DMS153 treated with DMSO at 0.1 percent for 48 hours (cell line): ENCODE measurements at regions not wholly inside any gene's neighbourhood (a gene's known extent, or its start where the extent isn't known, plus 50 kb on each side); places are given as distances from the start of the nearest gene placed in this dataset.
"Not testable (repeated sequence)": the region's sequence is repeated elsewhere in the genome, so short reads cannot be mapped to it uniquely, and the experiment has no call there.

Experiments
- DNase-seq: peaks from one replicate; lab custom pipeline; 2025; ENCODE audit not compliant: unreplicated experiment; lab: John Stamatoyannopoulos, UW

DNA sequence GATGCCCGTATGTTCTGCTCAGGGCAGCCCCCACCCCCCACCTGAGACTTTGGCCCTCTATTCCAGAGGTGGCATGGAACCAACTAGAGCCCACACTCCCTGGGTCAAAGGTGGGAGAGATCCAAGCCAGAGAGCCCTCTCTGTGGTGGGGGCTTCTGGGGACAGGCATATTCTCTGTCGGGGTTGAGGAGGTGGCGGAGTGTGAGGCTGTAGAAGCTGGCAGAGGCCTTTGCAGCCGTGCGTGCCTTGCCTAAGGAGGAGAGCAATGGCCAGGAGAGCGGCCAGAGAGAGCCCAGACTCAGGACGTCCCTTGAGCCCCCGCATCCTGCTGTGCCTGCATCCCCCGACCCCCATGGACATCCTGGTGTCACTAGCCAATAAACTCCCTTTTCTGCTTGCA, 79.2 kb upstream of the HPCAL1 start:
- DNase-seq: no peak

DNA sequence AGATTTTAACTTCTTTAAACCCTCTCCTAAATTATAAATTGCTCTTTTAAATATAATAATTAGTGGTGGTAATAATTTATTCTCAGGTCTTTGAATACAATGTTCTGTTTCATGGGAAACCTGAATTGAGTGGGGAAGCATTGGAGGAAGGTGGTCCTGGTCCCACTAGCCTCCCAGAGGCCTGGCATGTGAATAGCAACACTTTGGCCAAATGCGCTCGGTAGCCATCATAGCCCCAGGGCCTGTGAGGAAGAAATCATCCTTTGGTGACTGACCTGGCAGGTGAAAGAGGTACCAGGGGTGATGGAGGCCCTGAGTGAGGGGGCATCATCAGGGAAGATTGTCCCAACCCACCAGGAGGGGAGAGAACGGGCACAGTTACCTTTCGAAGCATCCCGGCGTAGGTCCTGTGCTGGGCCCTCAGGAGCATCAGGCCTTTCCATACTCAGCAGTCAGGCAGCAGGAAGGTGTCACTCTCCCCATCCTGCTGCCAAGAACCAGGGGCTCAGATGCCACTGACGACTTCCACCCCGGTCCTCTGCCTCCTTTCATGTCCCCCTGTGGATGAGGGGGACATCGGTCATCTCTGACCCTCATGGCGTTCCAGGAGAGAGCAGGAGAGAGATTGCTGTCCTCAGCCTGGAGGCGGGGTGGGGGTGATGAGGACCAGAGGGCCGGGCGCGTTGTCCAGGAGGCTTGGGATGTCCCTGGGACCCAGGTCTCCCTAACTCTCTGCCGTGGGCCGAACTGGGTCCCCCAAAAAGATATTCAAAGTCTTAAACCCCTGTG, 78.6 kb upstream of the HPCAL1 start:
- DNase-seq: no peak

GRCh38 chr2:10224734-10225133, 78.0 kb upstream of the HPCAL1 start:
- DNase-seq: no peak

- DNase-seq: no peak
Measured at GRCh38 chr2:10225291-10226037, 77.2 kb upstream of the HPCAL1 start.

DNA sequence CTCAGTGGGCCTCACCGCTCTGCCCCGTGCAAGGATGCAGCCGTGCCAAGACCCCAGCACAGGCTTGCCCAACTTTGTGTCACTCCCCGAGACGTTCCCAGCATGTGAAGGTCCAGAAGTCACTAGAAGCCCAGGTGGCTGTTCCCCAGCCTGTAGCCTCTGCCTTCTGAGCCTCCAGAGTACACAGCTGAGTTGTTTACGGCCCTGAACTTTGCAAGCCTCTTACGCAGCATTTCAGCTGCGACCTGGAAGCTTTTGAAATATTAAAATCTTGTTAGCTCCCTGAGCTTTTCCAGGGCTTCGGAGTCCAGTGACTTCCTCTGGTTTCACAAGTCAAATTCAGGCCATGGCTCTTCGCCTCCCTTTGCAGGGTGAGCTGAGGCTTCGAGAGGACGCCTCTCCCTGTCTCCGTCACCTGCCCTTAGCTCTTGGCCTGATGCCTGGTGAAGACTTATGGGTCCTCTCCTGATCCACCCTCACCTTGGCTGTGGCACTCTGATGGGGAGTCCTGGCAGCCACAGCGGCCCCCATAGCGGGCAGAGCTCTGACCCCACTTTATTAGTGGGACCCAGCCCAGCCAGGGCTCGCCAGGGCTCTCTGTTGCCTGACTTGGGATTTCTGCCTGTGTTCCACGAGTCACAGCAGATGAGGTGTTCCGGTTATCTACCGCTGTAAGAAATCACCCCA, 76.5 kb upstream of the HPCAL1 start:
- no peak for DNase-seq

GRCh38 chr2:10228611-10229365, 73.9 kb upstream of the HPCAL1 start:
- peak; percentile 73 for DNase-seq

DNA sequence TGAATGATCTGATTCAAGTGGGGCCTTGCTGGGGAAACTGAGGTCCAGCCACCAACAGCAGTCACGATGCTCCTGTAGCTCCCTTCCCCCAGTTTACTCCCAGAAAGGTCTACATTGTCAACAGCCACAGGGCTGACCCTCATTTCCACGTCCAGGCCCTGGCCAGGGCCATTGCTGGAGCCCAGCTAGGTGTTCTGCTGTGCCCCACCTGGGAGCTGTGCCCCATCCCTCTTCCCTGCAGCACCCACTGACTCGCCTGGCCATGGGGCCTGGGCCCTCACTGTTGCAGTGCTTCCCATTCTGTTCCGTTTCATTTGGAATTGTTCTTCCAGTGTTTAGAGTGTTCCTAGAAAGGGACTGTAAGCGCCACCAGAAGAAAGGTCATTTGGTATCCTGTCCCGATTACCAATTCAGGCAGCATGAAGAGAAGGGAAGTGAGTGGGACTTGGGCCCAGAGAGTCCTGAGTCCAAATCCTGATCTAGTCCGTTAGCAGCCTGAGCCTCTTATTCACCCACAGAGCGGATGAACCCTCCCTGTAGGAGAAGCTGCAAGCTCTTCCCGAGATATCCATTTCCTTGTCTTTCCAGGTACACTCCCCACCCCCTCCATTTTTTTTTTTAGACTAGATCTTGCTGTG, 73.1 kb upstream of the HPCAL1 start:
- no peak for DNase-seq

GRCh38 chr2:10230499-10230898, 72.2 kb upstream of the HPCAL1 start:
- DNase-seq: no peak

DNA sequence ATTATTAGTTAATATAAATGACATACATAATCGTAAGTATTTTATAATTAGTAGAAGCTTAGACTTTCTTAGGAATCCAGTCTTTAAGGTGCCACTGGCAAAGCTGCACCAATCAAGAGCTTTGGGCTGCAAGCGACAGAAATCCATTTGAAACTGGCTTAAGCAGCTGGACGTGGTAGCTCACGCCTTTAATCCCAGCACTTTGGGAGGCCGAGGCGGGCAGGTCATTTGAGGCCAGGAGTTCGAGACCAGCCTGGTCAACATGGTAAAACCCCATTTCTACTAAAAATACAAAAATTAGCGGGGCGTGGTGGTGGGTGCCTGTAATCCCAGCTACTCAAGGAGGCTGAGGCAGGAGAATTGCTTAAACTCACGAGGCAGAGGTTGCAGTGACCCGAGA, 71.8 kb upstream of the HPCAL1 start:
- not testable (repeated sequence) for DNase-seq

GRCh38 chr2:10231551-10232085, 71.1 kb upstream of the HPCAL1 start:
- no peak for DNase-seq

GRCh38 chr2:10232096-10232815, 70.4 kb upstream of the HPCAL1 start:
- DNase-seq: no peak

GRCh38 chr2:10233131-10234012, 69.3 kb upstream of the HPCAL1 start:
- no peak for DNase-seq

- no peak for DNase-seq
Measured at GRCh38 chr2:10234013-10234306, 68.7 kb upstream of the HPCAL1 start.

DNA sequence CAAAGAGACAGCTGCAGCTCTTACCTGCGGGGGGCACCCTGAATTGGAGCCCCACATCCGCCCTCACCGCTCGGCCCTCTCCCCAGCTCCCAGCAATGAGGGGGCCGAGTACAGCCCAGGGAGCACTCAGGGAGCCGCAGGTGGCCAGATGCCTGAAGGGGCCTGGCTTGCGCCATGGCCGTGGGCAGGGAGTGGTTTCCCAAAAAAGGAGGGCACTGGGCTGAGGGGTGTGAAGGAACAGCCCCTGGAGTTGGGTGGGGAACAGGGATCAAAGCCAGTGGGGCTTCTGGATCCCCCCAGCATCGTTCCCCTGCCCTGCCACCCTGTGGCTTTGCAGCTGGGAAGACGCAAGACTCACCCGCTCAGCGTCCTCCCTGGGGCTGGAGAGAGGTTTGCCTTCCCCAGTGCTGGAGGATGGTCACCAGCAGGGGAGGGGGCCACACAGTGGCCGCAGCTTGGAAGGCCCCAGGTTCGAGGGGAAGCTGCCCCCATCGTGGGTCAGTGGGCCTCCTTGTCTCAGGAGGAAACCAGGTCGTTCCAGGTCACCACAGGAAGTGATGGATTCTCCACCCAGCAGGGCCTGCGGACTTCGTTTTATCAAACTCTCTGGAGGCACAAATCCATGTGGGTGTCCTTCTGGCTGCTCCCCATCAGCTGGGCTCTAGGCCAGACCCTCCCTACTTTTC, 68.2 kb upstream of the HPCAL1 start:
- no peak for DNase-seq

DNA sequence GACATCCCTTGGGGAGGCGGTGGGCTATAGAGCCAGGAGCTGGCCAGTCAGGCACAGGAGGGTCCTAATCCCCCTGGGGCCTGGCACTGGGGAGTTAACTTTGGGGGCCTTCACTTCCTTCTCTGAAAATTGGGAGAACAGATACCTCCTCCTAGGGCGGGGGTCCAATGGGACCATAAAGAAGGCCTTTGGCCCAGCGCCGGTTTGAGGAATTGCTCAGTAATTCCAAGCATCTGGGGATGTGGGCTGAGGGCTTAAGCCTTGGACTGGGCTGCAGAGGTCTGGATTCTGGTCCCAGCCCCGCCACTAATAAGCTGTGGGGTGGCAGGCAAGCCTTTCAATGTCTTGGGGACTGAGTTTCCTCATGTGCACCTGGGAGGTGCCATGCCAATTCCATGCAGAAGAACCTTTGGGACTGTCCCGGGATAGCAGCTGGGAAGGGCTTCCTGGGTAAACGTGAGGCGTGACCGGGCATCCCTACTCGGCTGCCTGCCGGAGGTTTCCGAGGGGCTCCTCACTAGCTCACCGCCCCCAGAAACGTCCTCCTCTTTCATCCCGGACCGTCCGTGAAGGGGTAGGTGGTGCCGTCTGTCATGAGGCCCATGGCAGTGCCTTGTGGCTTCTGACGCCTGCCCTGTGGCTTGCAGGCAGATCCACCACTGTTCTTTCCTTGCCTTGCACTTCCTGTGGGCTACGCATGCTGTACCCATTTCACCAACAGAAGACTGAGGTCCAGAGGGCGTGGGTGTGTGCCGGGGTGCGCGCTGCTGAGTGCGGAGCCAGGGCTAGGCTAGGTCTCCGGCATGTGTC, 67.4 kb upstream of the HPCAL1 start:
- no peak for DNase-seq

GRCh38 chr2:10235909-10236550, 66.7 kb upstream of the HPCAL1 start:
- no peak for DNase-seq
